ENCODE measurements at regions not wholly inside any gene's neighbourhood (a gene's known extent, or its start where the extent isn't known, plus 50 kb on each side); places are given as distances from the start of the nearest gene placed in this dataset.

DNA sequence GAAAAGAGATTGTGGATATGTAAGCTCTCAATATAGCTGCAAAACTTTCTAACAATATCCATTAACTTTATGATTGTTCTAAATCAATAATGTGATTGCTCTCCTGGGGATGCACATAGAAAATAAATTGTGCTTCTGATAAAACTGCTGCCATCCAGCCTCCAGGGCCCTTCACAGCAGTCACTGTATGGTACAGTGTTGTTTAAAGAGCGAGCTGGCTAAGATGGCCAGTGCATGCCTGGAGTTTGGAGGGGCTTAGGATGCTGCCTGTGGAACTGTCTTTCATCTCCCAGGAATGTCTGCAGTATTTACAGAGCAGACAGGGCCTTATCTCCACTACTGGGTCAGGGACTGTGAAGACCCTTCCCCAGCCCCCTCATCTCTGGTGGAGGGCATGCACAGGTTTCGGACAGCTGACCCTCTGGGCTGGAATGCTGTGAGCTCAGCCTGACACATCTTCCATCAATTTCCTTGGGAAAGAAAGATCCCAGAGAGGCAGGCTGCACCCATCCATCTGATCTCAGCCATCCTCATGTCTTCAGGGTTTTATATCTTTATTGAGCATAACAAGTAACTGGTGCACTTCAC lies 137.0 kb downstream of the PLPP3 start:
- CTCF ChIA-PET = no interaction called here
- POLR2A ChIA-PET = no interaction called here

- POLR2A ChIA-PET = no interaction called here
These were observed 137.8 kb downstream of the PLPP3 start for GRCh38 chr1:56441601-56442000.

GRCh38 chr1:56439610-56440264 lies 139.6 kb downstream of the PLPP3 start:
- CTCF ChIA-PET = no interaction called here
- POLR2A ChIA-PET = no interaction called here

More at GRCh38 chr1:56441601-56442000, 137.8 kb downstream of the PLPP3 start:
- CTCF ChIA-PET = no interaction called here

DNA sequence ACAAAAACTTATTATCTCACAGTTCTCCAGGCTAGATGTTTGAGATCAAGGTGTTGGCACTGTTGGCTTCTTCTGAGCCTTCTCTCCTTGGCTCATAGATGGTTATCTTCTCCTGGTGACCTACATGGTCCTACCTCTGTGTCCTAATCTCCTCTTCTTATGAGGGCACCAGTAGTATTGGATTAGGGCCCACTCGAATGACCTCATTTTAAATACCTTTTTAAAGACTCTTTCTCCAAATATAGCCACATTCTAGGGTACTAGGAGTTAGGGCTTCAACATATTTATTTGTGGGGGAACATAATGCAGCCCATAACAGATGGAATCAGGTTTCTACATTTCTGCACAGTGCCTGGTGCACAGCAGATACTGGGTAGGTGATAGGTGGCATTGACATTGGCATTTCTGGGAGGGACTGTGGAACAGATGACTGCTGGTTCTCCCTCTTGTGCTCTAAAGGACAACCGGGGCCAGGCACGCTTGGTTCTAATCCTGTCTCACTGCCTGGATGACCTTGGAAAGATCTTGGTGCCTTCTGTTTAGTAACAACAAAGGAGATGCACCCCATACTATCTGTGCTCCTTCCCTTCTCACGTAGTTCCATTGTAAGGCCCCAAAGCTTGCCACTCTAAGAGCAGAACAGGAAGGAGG lies 140.3 kb downstream of the PLPP3 start:
- POLR2A ChIA-PET = no interaction called here
- CTCF ChIA-PET = no interaction called here

- POLR2A ChIA-PET = no interaction called here
- CTCF ChIA-PET = no interaction called here
These were observed 141.4 kb downstream of the PLPP3 start for GRCh38 chr1:56437959-56438358.

DNA sequence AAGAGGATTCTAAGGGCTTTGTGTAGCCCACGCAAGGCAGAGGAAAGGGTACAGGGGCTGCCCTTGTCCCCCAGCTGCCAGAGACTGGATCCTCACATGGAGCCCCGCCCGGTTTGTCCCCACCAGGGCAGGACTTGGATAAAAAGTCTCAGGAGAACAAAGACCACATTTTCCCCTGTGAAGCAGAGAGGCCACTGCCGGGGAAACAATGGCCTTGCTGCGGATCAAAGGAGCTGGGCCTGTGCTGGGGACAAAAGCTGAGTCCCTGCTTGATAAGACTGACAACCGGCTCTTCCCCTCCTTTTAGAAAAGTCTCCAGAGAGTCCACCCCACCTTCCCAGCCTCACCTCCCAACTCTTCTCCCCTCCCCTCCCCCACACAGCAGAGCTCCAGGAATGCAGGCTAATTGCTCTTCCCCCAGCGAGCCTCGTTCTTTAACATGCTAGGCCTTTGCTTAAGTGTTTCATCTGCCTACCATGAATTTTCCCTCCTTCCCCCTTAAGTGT lies 142.4 kb downstream of the PLPP3 start:
- ChIA-PET CTCF (interaction anchor here (0.9 kb wide), 1 partner anchor 14 kb away, joined by 3 read pairs; no protein-coding TSS in a partner anchor), POLR2A (no interaction called here)

DNA sequence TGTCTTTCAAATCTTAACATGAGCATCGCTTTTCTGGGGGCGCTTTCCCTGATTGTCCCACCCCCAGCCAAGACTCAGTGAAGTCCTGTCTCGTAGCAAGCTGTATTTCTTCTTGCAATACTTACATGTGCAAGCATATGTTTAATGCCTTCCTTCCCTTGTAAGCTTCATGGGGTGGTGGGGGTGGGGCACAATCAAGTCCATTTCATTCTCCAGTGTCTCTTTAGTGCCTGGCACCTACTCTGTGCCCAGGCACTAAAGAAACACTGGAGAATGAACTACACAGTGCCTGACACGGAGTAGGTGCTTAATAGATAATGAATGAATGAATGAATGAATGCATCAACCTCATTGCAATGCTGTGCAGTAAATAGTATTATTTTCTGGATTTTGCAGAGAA lies 143.1 kb downstream of the PLPP3 start:
- ChIA-PET POLR2A (no interaction called here), CTCF (interaction anchor here (0.9 kb wide), 1 partner anchor 13 kb away, joined by 3 read pairs; no protein-coding TSS in a partner anchor)

- ChIA-PET POLR2A (no interaction called here), CTCF (no interaction called here)
These were observed 143.7 kb downstream of the PLPP3 start for GRCh38 chr1:56435434-56436262.

DNA sequence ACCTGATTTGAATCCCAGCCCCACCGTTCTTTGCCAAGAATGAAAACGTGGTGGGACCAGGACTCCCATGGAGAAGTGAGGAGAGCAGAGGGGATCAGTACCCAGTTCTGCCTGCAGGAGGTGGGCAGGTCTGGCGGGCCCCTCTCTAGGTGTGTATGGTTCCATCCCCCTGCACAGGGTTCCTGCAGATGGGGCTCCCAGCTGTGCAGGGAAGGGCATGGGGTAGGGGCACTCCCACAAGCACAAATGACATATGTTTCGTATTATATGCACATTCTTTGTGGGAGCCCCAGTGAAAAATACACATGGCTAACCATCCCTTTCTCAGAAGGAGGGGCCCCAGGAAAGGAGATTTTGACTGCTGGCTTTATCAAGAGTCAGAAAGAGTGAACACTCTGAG lies 144.6 kb downstream of the PLPP3 start:
- POLR2A ChIA-PET = no interaction called here
- CTCF ChIA-PET = no interaction called here

GRCh38 chr1:56434025-56434424 lies 145.3 kb downstream of the PLPP3 start:
- POLR2A ChIA-PET = no interaction called here
- CTCF ChIA-PET = no interaction called here

GRCh38 chr1:56433056-56433577 lies 146.2 kb downstream of the PLPP3 start:
- POLR2A ChIA-PET = no interaction called here
- CTCF ChIA-PET = no interaction called here

GRCh38 chr1:56432166-56432971 lies 147.0 kb downstream of the PLPP3 start:
- POLR2A ChIA-PET = no interaction called here
- CTCF ChIA-PET = no interaction called here

DNA sequence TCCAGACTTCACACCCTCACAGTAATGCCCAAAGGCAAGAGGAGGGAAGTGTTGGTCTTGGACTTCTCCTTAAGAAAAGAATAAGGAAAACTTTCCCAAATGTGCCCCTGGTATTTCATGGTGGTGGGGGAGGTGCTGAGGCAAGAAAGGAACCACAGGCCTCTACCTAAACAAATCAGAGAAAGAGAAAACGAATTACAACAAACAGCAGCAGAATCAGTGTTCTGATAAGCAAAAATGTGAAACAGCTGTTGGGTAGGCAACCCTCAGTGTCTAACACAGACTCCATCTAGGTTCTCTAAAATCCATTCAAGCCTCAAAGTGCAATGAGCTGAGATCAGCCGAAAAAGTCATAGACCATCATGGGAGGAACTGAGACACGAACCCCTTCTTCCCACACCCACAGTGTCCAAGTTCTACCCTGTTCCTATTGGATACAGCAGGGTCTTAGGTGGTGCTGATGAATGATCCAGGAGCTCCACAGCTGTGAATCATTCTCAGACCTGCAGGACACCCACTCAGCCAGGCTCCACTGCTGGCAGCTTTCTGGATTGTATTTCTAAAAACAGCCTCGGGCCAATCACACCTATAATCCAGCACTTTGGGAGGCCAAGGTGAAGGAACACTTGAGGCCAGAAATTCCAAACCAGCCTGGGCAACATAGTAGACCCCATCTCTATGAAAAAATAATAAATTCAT lies 149.1 kb downstream of the PLPP3 start:
- POLR2A ChIA-PET = no interaction called here
- CTCF ChIA-PET = no interaction called here

GRCh38 chr1:56429288-56429687 lies 150.1 kb downstream of the PLPP3 start:
- ChIA-PET POLR2A (no interaction called here), CTCF (no interaction called here)

GRCh38 chr1:56426587-56427381 lies 152.6 kb downstream of the PLPP3 start:
- ChIA-PET POLR2A (no interaction called here), CTCF (no interaction called here)

- POLR2A ChIA-PET = no interaction called here
- CTCF ChIA-PET = no interaction called here
These were observed 153.8 kb downstream of the PLPP3 start for GRCh38 chr1:56425494-56426037.

DNA sequence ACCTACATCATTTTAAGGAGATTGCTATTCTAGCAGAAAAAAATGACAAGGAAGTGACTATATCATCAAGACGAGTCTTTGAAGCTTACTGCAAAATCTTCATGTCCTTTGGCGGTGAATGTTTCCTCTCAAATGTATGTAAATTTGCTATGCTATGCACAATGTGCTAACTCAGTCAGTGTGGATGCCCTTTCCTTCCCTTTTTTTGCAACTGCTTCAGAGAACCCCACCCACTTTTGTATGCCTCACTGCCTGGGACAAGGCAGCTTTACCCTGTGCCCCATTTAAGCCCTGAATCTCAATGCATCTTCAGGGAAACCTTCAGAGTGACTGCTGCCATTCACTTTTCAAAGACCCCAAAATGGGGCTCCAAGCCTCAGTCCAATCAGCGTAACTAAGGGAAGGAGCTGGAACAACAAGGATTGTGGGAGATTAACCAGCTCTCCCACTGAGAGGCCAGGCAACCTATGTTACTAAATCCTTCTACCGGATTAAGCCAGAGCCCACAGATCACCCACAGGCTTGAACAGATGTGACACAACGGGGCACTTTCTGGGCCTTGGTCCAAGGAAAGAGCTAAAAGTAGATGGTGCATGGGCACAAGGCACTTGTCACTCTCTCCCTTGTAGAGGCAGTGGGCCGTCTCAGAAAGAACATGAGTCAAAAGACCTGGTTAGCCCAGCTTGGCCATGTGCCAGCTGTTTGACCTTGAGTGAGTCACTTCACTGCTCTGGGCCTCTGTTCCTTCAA lies 154.4 kb downstream of the PLPP3 start:
- ChIA-PET POLR2A (no interaction called here), CTCF (no interaction called here)

Data from activated CD8-positive, alpha-beta memory T cell treated with anti-CD3 and anti-CD28 coated beads for 36 hours (primary cell).